ENCODE measurements at regions not wholly inside any gene's neighbourhood (a gene's known extent, or its start where the extent isn't known, plus 50 kb on each side); places are given as distances from the start of the nearest gene placed in this dataset.

DNA sequence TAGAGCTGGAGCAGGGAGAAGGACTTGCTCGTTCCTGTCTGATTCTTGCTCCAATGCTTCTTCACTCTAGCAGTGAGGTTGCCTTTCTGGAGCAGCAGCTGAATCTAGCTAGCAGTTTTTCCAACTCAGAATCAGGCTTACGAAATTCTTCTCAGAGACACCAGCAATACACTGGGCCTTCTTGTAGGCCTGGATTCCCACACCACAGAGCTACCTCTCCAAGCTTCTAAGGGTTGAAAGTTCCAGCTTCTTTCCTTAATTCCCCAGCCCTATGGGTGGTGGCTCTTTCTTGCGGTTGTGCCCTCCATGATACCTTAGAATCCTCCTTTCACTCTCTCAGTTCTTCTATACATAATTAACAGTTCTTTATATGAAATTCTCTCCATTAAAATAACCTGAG lies 586.6 kb downstream of the INHBA start:
- H3K79me2 ChIP-seq (ENCODE audit: insufficient read depth, low read depth, low read length): no peaks in the 10 kb centered on the region
- no peaks in the 10 kb centered on the region for H3K36me3 ChIP-seq (ENCODE audit: insufficient read depth, low read length)
- no peaks in the 10 kb centered on the region for H3K9me3 ChIP-seq (ENCODE audit: low read length)
- no peak for TF ChIP-seq EZH2phosphoT487 (IDR thresholded peaks at IDR 0.05; ENCODE audit: borderline replicate concordance, low read depth, low read length)
- TF ChIP-seq, protein P1, sequence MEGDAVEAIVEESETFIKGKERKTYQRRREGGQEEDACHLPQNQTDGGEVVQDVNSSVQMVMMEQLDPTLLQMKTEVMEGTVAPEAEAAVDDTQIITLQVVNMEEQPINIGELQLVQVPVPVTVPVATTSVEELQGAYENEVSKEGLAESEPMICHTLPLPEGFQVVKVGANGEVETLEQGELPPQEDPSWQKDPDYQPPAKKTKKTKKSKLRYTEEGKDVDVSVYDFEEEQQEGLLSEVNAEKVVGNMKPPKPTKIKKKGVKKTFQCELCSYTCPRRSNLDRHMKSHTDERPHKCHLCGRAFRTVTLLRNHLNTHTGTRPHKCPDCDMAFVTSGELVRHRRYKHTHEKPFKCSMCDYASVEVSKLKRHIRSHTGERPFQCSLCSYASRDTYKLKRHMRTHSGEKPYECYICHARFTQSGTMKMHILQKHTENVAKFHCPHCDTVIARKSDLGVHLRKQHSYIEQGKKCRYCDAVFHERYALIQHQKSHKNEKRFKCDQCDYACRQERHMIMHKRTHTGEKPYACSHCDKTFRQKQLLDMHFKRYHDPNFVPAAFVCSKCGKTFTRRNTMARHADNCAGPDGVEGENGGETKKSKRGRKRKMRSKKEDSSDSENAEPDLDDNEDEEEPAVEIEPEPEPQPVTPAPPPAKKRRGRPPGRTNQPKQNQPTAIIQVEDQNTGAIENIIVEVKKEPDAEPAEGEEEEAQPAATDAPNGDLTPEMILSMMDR (conservative IDR thresholded peaks at IDR 0.05; ENCODE audit: low read length): no peak
- no peak overlapping the region for H3K27ac ChIP-seq (ENCODE audit: low read depth, low read length, poor library complexity, severe bottlenecking)
- no peak overlapping the region for H3K4me3 ChIP-seq (ENCODE audit: low read depth, low read length, poor library complexity, severe bottlenecking)
- H4K20me1 ChIP-seq (ENCODE audit: insufficient read depth, low read length): no peaks in the 10 kb centered on the region
- H3K9me2 ChIP-seq (ENCODE audit: insufficient read depth, low read length): no peaks in the 10 kb centered on the region
- DNase-seq (ENCODE audit: low spot score): no peak
- no peak overlapping the region for H2AFZ ChIP-seq (ENCODE audit: low read length)
- ChIA-PET CTCF (ENCODE audit: unreplicated experiment) (interaction anchor here (1.0 kb wide), 1 partner anchor 356 kb away, joined by 3 read pairs; no protein-coding TSS in a partner anchor), POLR2A (no interaction called here)
- H3K4me2 ChIP-seq (ENCODE audit: low read length): no peak overlapping the region
- H3K4me1 ChIP-seq (ENCODE audit: insufficient read depth, low read length, poor library complexity, severe bottlenecking): no peaks in the 10 kb centered on the region
- no TSS peak for BruUV-seq (replicated peaks)
- intact Hi-C loops (cut with micrococcal nuclease; ENCODE audit: unreplicated experiment): no loop called here

DNA sequence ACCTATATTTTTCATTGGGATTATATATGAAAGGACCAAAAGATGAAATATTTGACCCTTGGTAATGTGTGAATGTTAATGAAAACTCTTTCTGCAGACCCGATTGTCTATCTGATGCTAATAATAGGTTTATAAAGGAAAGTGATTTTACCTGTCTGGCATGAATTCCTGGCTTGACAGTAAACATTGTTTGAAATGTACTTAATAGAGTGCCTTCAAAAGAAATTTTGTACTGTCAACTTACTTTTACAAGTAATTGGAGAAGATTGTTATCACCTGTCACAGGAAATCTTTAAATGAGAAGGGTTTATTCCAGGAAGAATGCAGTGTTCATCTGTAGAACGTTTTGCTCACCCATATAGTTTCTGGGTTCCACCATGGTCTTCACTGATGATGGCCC lies 588.2 kb downstream of the INHBA start:
- ChIA-PET CTCF (ENCODE audit: unreplicated experiment) (no interaction called here), POLR2A (no interaction called here)
- no peaks in the 10 kb centered on the region for H3K9me3 ChIP-seq (ENCODE audit: low read length)
- no peak for TF ChIP-seq EZH2phosphoT487 (IDR thresholded peaks at IDR 0.05; ENCODE audit: borderline replicate concordance, low read depth, low read length)
- TF ChIP-seq, protein P1 (conservative IDR thresholded peaks at IDR 0.05; ENCODE audit: low read length): no peak
- H3K27ac ChIP-seq (ENCODE audit: low read depth, low read length, poor library complexity, severe bottlenecking): no peak overlapping the region
- BruUV-seq (replicated peaks): no TSS peak
- no peaks in the 10 kb centered on the region for H3K36me3 ChIP-seq (ENCODE audit: insufficient read depth, low read length)
- no peaks in the 10 kb centered on the region for H3K79me2 ChIP-seq (ENCODE audit: insufficient read depth, low read depth, low read length)
- DNase-seq (ENCODE audit: low spot score): no peak
- no peak overlapping the region for H2AFZ ChIP-seq (ENCODE audit: low read length)
- no peak overlapping the region for H3K4me3 ChIP-seq (ENCODE audit: low read depth, low read length, poor library complexity, severe bottlenecking)
- no peaks in the 10 kb centered on the region for H3K9me2 ChIP-seq (ENCODE audit: insufficient read depth, low read length)
- no peaks in the 10 kb centered on the region for H4K20me1 ChIP-seq (ENCODE audit: insufficient read depth, low read length)
- intact Hi-C loops (cut with micrococcal nuclease; ENCODE audit: unreplicated experiment): no loop called here
- H3K4me1 ChIP-seq (ENCODE audit: insufficient read depth, low read length, poor library complexity, severe bottlenecking): no peaks in the 10 kb centered on the region
- H3K4me2 ChIP-seq (ENCODE audit: low read length): no peak overlapping the region

DNA sequence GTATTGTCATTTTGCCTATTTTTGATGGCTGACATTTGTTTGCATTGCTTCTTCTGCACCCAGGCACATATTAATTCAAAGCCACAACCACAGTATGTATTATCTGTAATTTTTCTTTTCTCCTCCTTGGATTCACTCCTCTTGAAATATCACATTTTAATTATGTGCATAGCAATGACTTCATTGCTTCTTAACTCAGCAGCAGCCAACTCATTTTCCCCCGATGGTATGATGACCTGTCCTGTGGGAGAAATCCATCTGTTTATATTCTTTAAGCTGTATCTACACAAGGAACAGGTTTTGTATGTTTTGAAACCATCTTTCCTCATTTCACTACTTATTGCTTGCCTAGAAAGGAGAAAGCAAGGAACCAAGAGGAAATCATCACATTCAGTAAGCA lies 588.8 kb downstream of the INHBA start:
- TF ChIP-seq EZH2phosphoT487 (IDR thresholded peaks at IDR 0.05; ENCODE audit: borderline replicate concordance, low read depth, low read length): no peak
- TF ChIP-seq, protein P1 (conservative IDR thresholded peaks at IDR 0.05; ENCODE audit: low read length): no peak
- ChIA-PET CTCF (ENCODE audit: unreplicated experiment) (no interaction called here), POLR2A (no interaction called here)
- Histone ChIP-seq H3K4me2 (ENCODE audit: low read length) (no peak overlapping the region), H4K20me1 (ENCODE audit: insufficient read depth, low read length) (no peaks in the 10 kb centered on the region), H3K27ac (ENCODE audit: low read depth, low read length, poor library complexity, severe bottlenecking) (no peak overlapping the region), H3K4me1 (ENCODE audit: insufficient read depth, low read length, poor library complexity, severe bottlenecking) (no peaks in the 10 kb centered on the region), H3K36me3 (ENCODE audit: insufficient read depth, low read length) (no peaks in the 10 kb centered on the region), H3K9me3 (ENCODE audit: low read length) (no peaks in the 10 kb centered on the region), H2AFZ (ENCODE audit: low read length) (no peak overlapping the region), H3K9me2 (ENCODE audit: insufficient read depth, low read length) (no peaks in the 10 kb centered on the region), H3K79me2 (ENCODE audit: insufficient read depth, low read depth, low read length) (no peaks in the 10 kb centered on the region), H3K4me3 (ENCODE audit: low read depth, low read length, poor library complexity, severe bottlenecking) (no peak overlapping the region)
- DNase-seq (ENCODE audit: low spot score): no peak
- intact Hi-C loops (cut with micrococcal nuclease; ENCODE audit: unreplicated experiment): no loop called here
- BruUV-seq (replicated peaks): no TSS peak
